IPS-NIHi7 (cell line): ENCODE measurements at regions not wholly inside any gene's neighbourhood (a gene's known extent, or its start where the extent isn't known, plus 50 kb on each side); places are given as distances from the start of the nearest gene placed in this dataset.

Source experiments
- DNase-seq: peaks from one replicate; pipeline ENCODE4 v3.0.0; 2012; ENCODE audit warnings: mixed read lengths; ENCODE audit errors: extremely low spot score

GRCh38 chrX:2608638-2609430, 82.3 kb upstream of the CD99 start:
- peak; percentile 88 for DNase-seq

DNA sequence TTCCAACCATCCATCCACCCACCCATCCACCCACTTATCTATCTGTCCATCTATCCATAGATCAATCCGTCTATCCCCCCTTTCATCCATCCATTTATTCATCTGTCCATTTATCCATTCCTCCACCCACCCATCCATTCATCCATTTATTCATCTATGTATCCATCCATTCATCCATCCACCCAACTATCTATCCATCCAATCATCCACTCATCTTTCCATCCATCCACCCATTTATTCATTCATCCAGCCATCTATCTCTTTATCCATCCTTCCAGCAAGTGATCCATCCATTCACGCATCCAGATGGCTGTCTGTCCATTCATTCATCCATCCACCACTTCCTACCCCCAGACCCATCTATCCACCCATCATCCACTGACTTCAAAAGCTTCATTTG, 84.0 kb upstream of the CD99 start:
- DNase-seq = no peak

- no peak for DNase-seq
These were observed 90.5 kb upstream of the CD99 start for GRCh38 chrX:2600564-2600963.

- DNase-seq = no peak
These were observed 94.4 kb upstream of the CD99 start for GRCh38 chrX:2596555-2597255.

DNA sequence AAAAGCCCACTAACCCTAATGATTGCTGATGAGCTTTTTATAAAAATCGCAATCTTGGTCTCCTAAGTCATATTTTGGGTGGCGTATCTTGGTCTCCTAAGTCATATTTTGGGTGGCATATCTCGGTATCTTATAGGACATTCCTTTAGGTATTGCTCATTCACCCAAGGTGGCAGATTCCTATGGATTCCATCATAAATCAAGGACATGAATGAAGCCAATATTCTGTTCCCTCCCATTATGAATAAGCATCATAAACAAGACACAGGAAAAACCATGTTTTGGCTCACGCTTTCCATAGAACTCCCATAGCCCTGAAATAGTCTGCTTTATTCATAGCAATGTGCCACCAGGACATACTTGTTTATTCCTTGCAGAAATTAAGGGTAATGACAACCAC, 95.0 kb upstream of the CD99 start:
- DNase-seq = no peak

DNA sequence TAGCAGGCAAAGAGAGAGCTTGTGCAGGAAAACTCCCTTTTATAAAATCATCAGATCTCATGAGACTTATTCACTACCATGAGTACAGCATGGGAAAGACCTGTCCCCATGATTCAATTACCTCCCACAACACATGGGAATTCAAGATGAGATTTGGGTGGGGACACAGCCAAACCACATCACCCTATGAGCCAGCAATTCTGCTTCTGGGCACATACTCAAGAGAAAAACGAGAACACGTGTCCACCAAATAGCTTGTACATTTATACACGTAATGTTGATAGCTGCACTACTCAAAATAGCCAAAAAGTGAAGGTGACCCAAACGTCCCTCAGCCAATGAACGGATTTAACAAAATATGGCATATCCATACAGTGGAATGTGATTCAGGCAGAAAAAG, 94.5 kb upstream of the DHRSX start:
- DNase-seq = no peak

- no peak for DNase-seq
These were observed 93.7 kb upstream of the DHRSX start for GRCh38 chrX:2594491-2594890.

GRCh38 chrX:2592279-2592678, 91.5 kb upstream of the DHRSX start:
- DNase-seq = no peak

GRCh38 chrX:2589186-2590020, 88.6 kb upstream of the DHRSX start:
- DNase-seq = no peak

- DNase-seq = no peak
These were observed 87.3 kb upstream of the DHRSX start for GRCh38 chrX:2588049-2588448.

- no peak for DNase-seq
These were observed 86.4 kb upstream of the DHRSX start for GRCh38 chrX:2587146-2587545.

DNA sequence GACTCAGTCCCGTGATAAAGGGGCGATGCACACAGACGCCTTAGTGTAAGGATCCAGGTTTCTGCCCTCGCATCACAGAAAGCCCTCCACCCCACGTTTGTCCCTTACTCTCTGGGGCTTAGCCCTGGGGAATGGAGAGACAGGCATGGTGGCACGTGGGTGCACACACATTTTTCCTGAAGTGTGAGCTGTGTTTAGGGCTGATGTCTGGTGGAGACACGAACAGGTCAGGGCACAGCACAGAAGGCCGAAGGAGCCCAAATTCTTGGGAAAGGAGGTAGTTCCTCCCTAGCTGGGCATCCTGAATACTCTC, 84.3 kb upstream of the DHRSX start:
- DNase-seq = no peak

GRCh38 chrX:2584251-2585157, 83.7 kb upstream of the DHRSX start:
- DNase-seq = peak; percentile 39

- DNase-seq = no peak
These were observed 82.7 kb upstream of the DHRSX start for GRCh38 chrX:2583194-2584162.

DNA sequence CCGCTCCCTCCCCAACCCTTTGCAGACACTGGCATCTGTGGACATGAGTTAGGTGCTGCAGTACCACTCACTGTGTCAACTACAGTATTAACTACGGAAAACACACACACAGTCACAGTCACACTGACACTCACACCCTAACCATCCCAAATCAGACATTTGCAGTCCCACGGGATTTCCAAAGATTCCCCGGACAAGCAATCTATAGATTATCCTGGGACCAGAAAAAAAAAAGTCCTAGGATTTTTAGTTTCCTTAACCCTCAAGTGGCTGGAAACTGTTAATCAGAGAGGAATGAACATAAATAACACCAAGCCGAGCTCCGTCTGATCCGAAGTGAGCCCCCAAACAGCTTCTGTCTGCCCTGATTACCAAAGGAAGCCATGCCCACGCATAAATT, 81.9 kb upstream of the DHRSX start:
- no peak for DNase-seq

DNA sequence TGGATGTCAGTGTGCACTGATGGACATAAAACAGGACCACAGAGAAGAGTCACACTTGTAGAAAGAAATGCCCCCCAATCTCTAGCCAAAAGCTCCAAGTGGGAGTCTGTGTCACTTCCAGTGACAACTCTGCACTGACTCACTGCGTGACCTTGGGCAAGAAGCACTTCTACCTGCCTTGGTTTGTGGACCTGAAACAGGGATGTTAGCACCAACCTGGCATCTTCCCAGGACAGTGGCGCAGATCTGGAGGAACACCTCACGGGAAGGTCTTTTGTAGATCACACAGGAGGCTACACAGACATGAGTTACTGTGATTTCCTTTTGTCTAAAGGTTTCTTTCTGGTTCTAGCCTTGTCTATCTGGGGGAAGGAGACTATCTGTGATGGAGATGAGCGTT, 80.5 kb upstream of the DHRSX start:
- DNase-seq = no peak

DNA sequence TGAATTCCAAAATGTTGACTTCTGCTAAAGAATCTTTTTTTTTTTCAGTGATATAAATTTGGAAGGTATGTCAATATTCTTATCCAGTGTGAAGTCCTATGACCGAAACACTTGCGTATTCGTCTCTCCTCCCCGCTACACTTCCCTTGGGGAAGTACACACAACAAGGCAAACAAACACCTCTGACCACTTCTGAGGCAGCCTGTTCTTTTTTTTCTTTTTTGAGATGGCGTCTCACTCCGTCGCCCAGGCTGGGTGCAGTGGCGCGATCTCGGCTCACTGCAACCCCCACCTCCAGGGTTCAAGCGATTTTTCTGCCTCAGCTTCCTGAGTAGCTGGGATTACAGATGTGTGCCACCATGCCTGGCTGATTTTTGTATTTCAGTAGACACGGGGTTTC, 78.1 kb upstream of the DHRSX start:
- DNase-seq = no peak

GRCh38 chrX:2577844-2578466, 77.2 kb upstream of the DHRSX start:
- DNase-seq = no peak

GRCh38 chrX:2576793-2577192, 76.0 kb upstream of the DHRSX start:
- DNase-seq = no peak

DNA sequence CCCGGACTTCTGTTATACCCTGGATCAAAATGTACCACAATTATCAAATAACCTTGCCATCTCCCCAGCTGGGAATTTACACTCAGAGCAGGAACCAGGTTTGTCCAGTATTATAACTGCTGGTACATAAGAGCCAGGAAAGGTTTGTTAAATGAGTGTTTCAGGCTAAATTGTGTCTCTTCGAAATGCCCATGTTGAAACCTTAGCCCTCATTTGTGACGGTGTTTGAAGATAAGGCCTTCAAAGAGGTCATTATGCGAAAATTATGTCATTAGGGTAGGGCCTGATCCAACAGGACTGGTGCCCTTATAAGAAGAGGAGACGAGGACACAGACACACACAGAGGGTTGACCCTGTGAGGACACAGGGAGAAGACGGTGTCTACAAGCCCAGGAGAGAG, 73.5 kb upstream of the DHRSX start:
- DNase-seq = no peak
